HEK293 (cell line): ENCODE measurements at regions not wholly inside any gene's neighbourhood (a gene's known extent, or its start where the extent isn't known, plus 50 kb on each side); places are given as distances from the start of the nearest gene placed in this dataset.

Experiments
- CTCF ChIA-PET: fragments of 350-600 bp; formaldehyde crosslinking; extraction: SDS; loops from one replicate; lab custom pipeline; 2021; ENCODE audit warnings: antibody characterized with exemption; lab: Yijun Ruan, JAX
- POLR2A ChIA-PET: fragments of 300-600 bp; formaldehyde crosslinking; extraction: SDS; loops from one replicate; lab custom pipeline; 2020; ENCODE audit warnings: antibody characterized with exemption, inconsistent platforms; lab: Yijun Ruan, JAX
- H3K27ac ChIP-seq: fragments of 200-500 bp; sonication (Bioruptor generic); 2 replicates; pipeline ENCODE4 v1.5.1; 2014; ENCODE audit warnings: low read depth, low read length, control low read depth, inconsistent platforms; ENCODE audit errors: extremely low read depth
- H3K36me3 ChIP-seq, 2 experiments: fragments of 200-500 bp in 1 of 2; sonication (Bioruptor generic) in 1 of 2; 1 replicate in 1 of 2; 2 replicates in 1 of 2; pipeline ENCODE4 v1.5.1; 2014 to 2017; ENCODE audit warnings: inconsistent platforms in 2 of 2, low read length in 2 of 2; ENCODE audit not compliant: control insufficient read depth in 2 of 2, insufficient read depth in 1 of 2
- H3K4me1 ChIP-seq: fragments of 200-500 bp; sonication (Bioruptor generic); 2 replicates; pipeline ENCODE4 v1.5.1; 2014; ENCODE audit warnings: mild to moderate bottlenecking, low read length, inconsistent platforms; ENCODE audit not compliant: control insufficient read depth, insufficient read depth
- H3K4me3 ChIP-seq: 2 replicates; pipeline ENCODE4 v1.5.1; 2011; ENCODE audit warnings: low read depth, mild to moderate bottlenecking, control low read depth, low read length, moderate library complexity
- H3K9me3 ChIP-seq: fragments of 200-500 bp; sonication (Bioruptor generic); 2 replicates; pipeline ENCODE4 v1.5.1; 2014; ENCODE audit warnings: low read depth, low read length, inconsistent platforms; ENCODE audit not compliant: control insufficient read depth, insufficient read depth
- OVOL3 ChIP-seq: fragments of 450-650 bp; formaldehyde crosslinking; IDR thresholded peaks from 2 replicates; pipeline ENCODE4 v1.5.1; 2016; ENCODE audit warnings: missing biosample characterization, missing genetic modification characterization
- REPIN1 ChIP-seq: fragments of 450-650 bp; formaldehyde crosslinking; IDR thresholded peaks from 2 replicates; pipeline ENCODE4 v1.5.1; 2017; ENCODE audit warnings: missing biosample characterization, missing genetic modification characterization, low read depth
- ZBTB17 ChIP-seq: fragments of 450-650 bp; formaldehyde crosslinking; IDR thresholded peaks from 2 replicates; pipeline ENCODE4 v1.5.1; 2016; ENCODE audit warnings: missing biosample characterization, missing genetic modification characterization
- ZBTB20 ChIP-seq: fragments of 450-650 bp; formaldehyde crosslinking; IDR thresholded peaks from 2 replicates; pipeline ENCODE4 v1.5.1; 2016; ENCODE audit warnings: missing biosample characterization, missing genetic modification characterization
- ZFP3 ChIP-seq: fragments of 450-650 bp; formaldehyde crosslinking; IDR thresholded peaks from 2 replicates; pipeline ENCODE4 v1.5.1; 2016; ENCODE audit warnings: low read depth, missing biosample characterization, missing genetic modification characterization
- ZNF184 ChIP-seq: fragments of 450-650 bp; IDR thresholded peaks from 2 replicates; pipeline ENCODE4 v1.5.1; 2018; ENCODE audit warnings: missing biosample characterization, mild to moderate bottlenecking, missing genetic modification characterization
- ZNF211 ChIP-seq: fragments of 450-650 bp; formaldehyde crosslinking; IDR thresholded peaks from 2 replicates; pipeline ENCODE4 v1.5.1; 2016; ENCODE audit warnings: low read depth, missing biosample characterization, missing genetic modification characterization
- ZNF239 ChIP-seq: fragments of 450-650 bp; formaldehyde crosslinking; IDR thresholded peaks from 2 replicates; pipeline ENCODE4 v1.5.1; 2016; ENCODE audit warnings: missing biosample characterization, missing genetic modification characterization
- ZNF366 ChIP-seq: fragments of 450-650 bp; formaldehyde crosslinking; conservative IDR thresholded peaks from 2 replicates; pipeline ENCODE4 v1.5.1; 2016; ENCODE audit warnings: missing biosample characterization, missing genetic modification characterization
- ZNF391 ChIP-seq: fragments of 450-650 bp; formaldehyde crosslinking; IDR thresholded peaks from 2 replicates; pipeline ENCODE4 v1.5.1; 2016; ENCODE audit warnings: low read depth, missing biosample characterization, missing genetic modification characterization, borderline replicate concordance
- ZNF560 ChIP-seq: fragments of 450-650 bp; formaldehyde crosslinking; IDR thresholded peaks from 2 replicates; pipeline ENCODE4 v1.5.1; 2017; ENCODE audit warnings: missing biosample characterization, missing genetic modification characterization, borderline replicate concordance
- ZNF571 ChIP-seq: fragments of 450-650 bp; formaldehyde crosslinking; IDR thresholded peaks from 2 replicates; pipeline ENCODE4 v1.5.0; 2017; ENCODE audit warnings: missing biosample characterization, missing genetic modification characterization
- ZNF596 ChIP-seq: fragments of 450-650 bp; IDR thresholded peaks from 2 replicates; pipeline ENCODE4 v1.5.0; 2018; ENCODE audit warnings: missing biosample characterization, mild to moderate bottlenecking, missing genetic modification characterization, moderate library complexity
- ZNF843 ChIP-seq: fragments of 450-650 bp; formaldehyde crosslinking; IDR thresholded peaks from 2 replicates; pipeline ENCODE4 v1.5.1; 2016; ENCODE audit warnings: missing biosample characterization, missing genetic modification characterization
- TF ChIP-seq, protein P1 (sequence below): fragments of 450-650 bp; formaldehyde crosslinking; IDR thresholded peaks from 2 replicates; pipeline ENCODE4 v1.5.1; 2016; ENCODE audit warnings: missing biosample characterization, missing genetic modification characterization
- TF ChIP-seq, protein P2 (sequence below): fragments of 450-650 bp; formaldehyde crosslinking; IDR thresholded peaks from 2 replicates; pipeline ENCODE4 v1.5.1; 2016; ENCODE audit warnings: missing biosample characterization, missing genetic modification characterization
- TF ChIP-seq, protein P3 (sequence below): fragments of 450-650 bp; formaldehyde crosslinking; IDR thresholded peaks from 2 replicates; pipeline ENCODE4 v1.5.1; 2016; ENCODE audit warnings: missing biosample characterization, missing genetic modification characterization
- TF ChIP-seq, protein P4 (sequence below): fragments of 450-650 bp; formaldehyde crosslinking; IDR thresholded peaks from 2 replicates; pipeline ENCODE4 v1.5.1; 2016; ENCODE audit warnings: missing biosample characterization, missing genetic modification characterization
- TF ChIP-seq, protein P5 (sequence below): fragments of 450-650 bp; IDR thresholded peaks from 2 replicates; pipeline ENCODE4 v1.5.1; 2018; ENCODE audit warnings: missing biosample characterization, mild to moderate bottlenecking, missing genetic modification characterization
- TF ChIP-seq, protein P6 (sequence below): fragments of 450-650 bp; formaldehyde crosslinking; IDR thresholded peaks from 2 replicates; pipeline ENCODE4 v1.5.1; 2016; ENCODE audit warnings: missing biosample characterization, missing genetic modification characterization

DNA sequence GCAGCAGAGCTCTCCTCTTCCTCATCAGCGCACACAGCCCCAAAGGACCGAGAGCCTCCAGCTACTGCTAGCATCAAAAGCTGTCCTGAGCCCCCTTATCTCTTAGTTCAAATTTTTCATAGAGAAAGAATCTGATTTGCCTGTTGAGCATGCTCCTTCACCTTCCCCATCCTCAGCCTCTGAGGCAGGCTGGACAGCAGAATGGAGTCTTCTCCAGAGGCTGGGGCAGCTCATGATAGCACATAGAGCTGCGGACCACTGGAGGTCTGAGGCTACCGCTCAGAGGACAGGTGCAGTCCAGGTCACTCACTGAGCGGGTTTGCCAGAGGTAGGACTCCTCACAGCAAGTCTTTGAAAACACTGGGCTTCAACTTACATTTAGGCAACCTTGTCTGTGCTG lies 72.8 kb upstream of the GRB10 start:
- no peaks in the 10 kb centered on the region for H3K4me1 ChIP-seq
- TF ChIP-seq, protein P1, sequence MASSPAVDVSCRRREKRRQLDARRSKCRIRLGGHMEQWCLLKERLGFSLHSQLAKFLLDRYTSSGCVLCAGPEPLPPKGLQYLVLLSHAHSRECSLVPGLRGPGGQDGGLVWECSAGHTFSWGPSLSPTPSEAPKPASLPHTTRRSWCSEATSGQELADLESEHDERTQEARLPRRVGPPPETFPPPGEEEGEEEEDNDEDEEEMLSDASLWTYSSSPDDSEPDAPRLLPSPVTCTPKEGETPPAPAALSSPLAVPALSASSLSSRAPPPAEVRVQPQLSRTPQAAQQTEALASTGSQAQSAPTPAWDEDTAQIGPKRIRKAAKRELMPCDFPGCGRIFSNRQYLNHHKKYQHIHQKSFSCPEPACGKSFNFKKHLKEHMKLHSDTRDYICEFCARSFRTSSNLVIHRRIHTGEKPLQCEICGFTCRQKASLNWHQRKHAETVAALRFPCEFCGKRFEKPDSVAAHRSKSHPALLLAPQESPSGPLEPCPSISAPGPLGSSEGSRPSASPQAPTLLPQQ: no peak
- TF ChIP-seq ZBTB20 (tag by site-specific recombination): no peak
- TF ChIP-seq, protein P2, sequence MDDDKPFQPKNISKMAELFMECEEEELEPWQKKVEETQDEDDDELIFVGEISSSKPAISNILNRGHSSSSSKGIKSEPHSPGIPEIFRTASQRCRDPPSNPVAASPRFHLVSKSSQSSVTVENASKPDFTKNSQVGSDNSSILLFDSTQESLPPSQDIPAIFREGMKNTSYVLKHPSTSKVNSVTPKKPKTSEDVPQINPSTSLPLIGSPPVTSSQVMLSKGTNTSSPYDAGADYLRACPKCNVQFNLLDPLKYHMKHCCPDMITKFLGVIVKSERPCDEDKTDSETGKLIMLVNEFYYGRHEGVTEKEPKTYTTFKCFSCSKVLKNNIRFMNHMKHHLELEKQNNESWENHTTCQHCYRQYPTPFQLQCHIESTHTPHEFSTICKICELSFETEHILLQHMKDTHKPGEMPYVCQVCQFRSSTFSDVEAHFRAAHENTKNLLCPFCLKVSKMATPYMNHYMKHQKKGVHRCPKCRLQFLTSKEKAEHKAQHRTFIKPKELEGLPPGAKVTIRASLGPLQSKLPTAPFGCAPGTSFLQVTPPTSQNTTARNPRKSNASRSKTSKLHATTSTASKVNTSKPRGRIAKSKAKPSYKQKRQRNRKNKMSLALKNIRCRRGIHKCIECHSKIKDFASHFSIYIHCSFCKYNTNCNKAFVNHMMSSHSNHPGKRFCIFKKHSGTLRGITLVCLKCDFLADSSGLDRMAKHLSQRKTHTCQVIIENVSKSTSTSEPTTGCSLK (tag by site-specific recombination): no peak
- no peak for TF ChIP-seq ZNF571 (tag by site-specific recombination)
- no peak for TF ChIP-seq ZNF366
- no peak for TF ChIP-seq REPIN1
- no peak for TF ChIP-seq ZBTB17 (tag by site-specific recombination)
- TF ChIP-seq ZNF560 (tag by site-specific recombination): no peak
- no peak for TF ChIP-seq ZFP3 (tag by site-specific recombination)
- TF ChIP-seq ZNF239 (tag by site-specific recombination): no peak
- no peak for TF ChIP-seq ZNF211 (tag by site-specific recombination)
- TF ChIP-seq OVOL3 (tag by site-specific recombination): no peak
- TF ChIP-seq, protein P3, sequence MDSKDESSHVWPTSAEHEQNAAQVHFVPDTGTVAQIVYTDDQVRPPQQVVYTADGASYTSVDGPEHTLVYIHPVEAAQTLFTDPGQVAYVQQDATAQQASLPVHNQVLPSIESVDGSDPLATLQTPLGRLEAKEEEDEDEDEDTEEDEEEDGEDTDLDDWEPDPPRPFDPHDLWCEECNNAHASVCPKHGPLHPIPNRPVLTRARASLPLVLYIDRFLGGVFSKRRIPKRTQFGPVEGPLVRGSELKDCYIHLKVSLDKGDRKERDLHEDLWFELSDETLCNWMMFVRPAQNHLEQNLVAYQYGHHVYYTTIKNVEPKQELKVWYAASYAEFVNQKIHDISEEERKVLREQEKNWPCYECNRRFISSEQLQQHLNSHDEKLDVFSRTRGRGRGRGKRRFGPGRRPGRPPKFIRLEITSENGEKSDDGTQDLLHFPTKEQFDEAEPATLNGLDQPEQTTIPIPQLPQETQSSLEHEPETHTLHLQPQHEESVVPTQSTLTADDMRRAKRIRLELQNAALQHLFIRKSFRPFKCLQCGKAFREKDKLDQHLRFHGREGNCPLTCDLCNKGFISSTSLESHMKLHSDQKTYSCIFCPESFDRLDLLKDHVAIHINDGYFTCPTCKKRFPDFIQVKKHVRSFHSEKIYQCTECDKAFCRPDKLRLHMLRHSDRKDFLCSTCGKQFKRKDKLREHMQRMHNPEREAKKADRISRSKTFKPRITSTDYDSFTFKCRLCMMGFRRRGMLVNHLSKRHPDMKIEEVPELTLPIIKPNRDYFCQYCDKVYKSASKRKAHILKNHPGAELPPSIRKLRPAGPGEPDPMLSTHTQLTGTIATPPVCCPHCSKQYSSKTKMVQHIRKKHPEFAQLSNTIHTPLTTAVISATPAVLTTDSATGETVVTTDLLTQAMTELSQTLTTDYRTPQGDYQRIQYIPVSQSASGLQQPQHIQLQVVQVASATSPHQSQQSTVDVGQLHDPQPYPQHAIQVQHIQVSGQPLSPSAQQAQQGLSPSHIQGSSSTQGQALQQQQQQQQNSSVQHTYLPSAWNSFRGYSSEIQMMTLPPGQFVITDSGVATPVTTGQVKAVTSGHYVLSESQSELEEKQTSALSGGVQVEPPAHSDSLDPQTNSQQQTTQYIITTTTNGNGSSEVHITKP (tag by site-specific recombination): no peak
- TF ChIP-seq, protein P4, sequence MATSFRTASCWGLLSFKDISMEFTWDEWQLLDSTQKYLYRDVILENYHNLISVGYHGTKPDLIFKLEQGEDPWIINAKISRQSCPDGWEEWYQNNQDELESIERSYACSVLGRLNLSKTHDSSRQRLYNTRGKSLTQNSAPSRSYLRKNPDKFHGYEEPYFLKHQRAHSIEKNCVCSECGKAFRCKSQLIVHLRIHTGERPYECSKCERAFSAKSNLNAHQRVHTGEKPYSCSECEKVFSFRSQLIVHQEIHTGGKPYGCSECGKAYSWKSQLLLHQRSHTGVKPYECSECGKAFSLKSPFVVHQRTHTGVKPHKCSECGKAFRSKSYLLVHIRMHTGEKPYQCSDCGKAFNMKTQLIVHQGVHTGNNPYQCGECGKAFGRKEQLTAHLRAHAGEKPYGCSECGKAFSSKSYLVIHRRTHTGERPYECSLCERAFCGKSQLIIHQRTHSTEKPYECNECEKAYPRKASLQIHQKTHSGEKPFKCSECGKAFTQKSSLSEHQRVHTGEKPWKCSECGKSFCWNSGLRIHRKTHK (tag by site-specific recombination): no peak
- no peak for TF ChIP-seq ZNF184 (tag by site-specific recombination)
- TF ChIP-seq, protein P5, sequence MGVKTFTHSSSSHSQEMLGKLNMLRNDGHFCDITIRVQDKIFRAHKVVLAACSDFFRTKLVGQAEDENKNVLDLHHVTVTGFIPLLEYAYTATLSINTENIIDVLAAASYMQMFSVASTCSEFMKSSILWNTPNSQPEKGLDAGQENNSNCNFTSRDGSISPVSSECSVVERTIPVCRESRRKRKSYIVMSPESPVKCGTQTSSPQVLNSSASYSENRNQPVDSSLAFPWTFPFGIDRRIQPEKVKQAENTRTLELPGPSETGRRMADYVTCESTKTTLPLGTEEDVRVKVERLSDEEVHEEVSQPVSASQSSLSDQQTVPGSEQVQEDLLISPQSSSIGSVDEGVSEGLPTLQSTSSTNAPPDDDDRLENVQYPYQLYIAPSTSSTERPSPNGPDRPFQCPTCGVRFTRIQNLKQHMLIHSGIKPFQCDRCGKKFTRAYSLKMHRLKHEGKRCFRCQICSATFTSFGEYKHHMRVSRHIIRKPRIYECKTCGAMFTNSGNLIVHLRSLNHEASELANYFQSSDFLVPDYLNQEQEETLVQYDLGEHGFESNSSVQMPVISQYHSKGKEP: no peak
- no peak for TF ChIP-seq ZNF843
- TF ChIP-seq ZNF596 (tag by site-specific recombination): no peak
- TF ChIP-seq, protein P6, sequence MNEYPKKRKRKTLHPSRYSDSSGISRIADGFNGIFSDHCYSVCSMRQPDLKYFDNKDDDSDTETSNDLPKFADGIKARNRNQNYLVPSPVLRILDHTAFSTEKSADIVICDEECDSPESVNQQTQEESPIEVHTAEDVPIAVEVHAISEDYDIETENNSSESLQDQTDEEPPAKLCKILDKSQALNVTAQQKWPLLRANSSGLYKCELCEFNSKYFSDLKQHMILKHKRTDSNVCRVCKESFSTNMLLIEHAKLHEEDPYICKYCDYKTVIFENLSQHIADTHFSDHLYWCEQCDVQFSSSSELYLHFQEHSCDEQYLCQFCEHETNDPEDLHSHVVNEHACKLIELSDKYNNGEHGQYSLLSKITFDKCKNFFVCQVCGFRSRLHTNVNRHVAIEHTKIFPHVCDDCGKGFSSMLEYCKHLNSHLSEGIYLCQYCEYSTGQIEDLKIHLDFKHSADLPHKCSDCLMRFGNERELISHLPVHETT: no peak
- TF ChIP-seq ZNF391 (tag by site-specific recombination): no peak
- TF ChIP-seq, all 188 proteins: peak for 0
- Histone ChIP-seq H3K36me3 (no peaks in the 10 kb centered on the region), H3K27ac (no peak overlapping the region), H3K9me3 (no peaks in the 10 kb centered on the region), H3K4me3 (no peak overlapping the region)
- CTCF ChIA-PET: interaction anchor here (0.7 to 1.8 kb wide), 2 partner anchors 56 to 307 kb away, joined by 3 to 6 read pairs; no protein-coding TSS in a partner anchor
- POLR2A ChIA-PET: no interaction called here
